DMS153 treated with DMSO at 0.1 percent for 48 hours (cell line): ENCODE measurements at regions not wholly inside any gene's neighbourhood (a gene's known extent, or its start where the extent isn't known, plus 50 kb on each side); places are given as distances from the start of the nearest gene placed in this dataset.

Source experiments
- DNase-seq: peaks from one replicate; lab custom pipeline; 2025; ENCODE audit not compliant: unreplicated experiment; lab: John Stamatoyannopoulos, UW

DNA sequence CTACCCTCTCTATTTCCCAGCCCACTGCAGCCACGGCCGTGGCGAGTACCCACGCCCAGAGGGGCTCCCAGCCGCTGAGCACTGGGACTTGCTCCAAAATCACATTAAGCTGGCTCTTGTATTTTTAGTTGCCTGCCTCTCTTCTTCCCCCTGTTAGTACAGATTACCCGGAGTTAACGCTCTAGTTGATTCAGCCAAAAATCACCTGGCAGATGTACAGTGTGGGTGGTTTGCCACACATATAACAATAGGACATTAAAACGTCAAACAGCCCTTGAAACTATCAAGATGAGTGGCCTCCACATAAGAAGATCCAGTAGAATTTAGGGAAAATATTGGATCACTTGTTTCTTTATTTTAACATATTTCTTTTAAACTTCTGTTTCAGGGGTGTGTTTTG is 268.8 kb upstream of the PRDM1 start:
- DNase-seq = no peak

DNA sequence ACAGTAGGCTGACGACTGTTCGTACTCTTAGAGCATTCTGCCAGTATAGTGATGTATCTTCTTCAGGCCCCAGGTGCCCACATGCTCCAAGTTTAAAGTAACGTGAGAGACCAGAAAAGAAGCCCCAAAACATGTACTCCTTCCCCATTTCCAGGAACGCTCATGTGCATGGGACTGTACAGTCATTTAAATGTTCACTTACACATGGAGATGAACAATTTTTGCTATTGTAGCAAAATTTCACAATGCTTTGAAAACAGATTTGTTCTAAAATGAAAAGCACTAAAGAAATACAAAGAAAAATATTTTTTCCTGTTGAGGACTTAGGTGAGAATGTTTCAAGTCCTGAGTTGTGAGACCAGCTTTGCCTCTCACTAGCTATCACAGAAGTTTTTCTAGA is 269.3 kb upstream of the PRDM1 start:
- no peak for DNase-seq

DNA sequence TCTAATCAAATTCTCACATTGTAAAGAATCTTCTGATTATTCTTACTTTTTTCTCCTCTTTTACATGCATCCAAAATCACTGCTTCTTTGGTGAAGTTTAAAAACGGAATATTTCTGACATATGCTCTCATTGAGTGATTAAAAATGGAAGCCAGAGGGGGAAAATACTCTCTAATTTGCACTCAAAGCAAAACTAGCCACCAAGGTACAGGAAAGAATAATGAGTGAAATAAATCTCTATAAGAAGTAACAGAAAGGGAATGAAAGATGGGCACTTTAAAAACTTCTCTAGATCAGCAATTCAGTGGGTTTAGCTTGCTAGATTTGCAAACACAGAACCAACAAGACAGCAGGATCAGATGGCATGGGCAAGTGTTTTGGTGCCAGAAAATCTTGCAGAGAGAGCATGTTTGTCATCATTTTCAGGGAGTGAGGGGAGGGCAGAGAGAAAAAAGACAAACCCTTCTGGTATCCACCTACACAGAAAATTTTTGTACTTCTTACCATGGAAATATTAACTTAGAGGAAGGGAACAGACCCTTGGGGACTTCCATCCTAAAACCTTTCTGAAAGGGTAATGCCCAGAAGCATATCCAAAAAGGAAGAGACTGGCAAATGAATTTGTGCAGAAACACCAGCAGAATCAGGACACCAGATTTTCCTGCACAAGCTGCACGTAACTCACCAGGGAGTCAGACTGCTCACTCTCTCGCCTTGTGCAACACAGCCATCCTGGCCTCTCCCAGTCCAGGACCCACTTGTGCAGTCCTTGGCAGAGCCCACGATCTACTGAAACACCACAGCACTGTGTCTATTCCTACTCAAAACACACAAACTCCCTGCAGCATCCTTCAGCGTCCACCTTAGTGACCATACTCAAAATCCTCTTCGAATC is 270.2 kb upstream of the PRDM1 start:
- DNase-seq = no peak

DNA sequence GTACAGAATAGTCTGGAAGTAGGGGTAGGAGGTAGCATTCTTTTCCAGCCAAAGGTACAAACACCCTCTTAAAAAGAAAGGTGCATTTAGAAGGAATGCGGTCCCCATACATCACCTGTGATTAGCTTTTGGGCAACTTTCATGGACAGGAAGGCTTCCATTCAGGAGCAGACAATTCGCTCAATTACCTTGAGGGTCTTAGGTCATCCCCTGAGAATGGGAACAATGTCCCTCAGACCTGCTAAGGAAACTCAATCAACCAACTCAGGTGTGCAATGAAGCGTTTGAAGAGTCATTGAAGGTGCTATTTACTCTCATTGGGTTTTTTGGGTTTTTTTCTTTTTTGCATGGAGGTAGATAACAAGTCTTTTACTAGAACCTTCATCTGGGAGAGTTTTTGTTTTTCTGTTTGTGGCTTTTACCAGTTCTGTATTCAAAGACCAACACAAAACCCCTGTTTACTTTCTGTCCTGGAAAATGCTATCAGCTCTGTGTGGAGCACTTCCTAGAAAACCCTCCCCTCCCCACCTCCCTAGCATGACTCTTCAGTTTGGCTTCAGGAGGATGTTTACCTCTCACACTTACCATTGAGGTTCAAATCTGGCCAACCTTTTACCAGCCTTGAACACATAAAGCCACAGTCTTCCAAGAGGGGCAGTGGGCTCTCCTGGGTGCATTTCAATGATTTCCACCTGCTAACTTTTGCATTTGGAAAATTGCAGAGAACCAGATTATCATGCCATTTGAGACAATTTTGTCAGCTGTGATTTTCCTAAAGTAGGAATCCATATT is 271.2 kb upstream of the PRDM1 start:
- no peak for DNase-seq

DNA sequence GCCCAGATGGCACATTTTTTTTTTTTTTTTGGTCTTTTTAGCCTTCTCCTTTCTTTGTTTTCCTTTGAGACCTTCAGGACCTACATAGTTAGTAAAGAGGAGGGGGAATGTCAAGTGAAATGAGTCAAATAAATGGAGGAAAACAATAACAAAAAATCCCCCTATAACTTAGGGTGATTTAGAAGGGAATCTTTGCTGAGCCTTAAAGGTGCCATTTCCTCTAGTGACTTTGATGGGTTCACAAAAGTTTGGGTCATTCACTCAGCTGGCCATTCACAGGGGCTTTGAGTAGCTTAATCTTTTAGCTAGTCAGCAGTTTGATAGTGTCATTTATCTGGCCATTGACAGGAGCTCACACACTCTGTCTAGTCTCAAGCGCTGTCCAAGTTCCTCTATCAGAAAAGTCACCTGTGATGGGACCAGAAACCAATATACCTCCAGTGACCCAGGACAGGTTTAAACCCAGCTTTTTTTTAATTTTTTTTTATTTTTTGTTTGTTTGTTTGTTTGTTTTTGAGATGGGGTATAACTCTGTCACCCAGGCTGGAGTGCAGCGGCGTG is 275.1 kb upstream of the PRDM1 start:
- no peak for DNase-seq

DNA sequence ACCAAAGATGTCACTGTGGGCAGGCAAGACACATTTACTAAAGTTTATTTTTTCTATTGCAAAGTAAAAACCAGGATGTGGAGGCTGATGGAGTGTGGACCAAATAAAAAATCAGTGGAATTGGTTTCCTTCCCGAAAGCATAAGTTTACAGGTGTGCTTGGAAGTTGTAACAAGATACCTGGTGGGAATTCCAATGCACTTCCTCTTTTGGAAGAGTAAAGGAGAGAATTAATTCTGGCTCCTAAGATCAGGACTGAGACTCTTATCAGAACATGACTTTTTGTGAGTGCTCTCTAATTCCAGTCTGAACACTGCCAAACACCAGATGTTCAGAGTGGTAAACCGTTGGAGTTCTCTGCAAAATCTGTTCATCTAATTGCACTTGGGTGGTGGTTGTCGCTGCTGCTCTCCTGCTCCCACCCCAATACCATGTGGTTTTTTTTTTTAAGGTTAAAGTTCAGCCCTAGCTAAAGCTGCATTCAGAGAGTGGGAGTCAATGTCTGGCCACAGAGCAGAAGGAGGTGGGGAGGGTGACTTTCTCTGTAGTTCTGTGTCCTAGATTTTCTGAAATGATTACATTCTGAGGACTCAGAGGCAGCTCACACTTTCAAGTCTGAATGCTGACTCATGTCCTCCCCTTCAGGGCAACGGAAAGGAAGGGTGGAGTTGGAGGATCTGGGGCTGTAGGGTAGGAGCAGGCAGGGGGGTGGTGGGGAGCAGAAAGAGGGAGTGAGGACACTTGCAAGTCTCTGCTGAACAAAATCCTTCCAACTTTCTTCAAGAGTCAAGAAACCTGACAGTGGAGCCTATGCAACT is 275.8 kb upstream of the PRDM1 start:
- DNase-seq = no peak

DNA sequence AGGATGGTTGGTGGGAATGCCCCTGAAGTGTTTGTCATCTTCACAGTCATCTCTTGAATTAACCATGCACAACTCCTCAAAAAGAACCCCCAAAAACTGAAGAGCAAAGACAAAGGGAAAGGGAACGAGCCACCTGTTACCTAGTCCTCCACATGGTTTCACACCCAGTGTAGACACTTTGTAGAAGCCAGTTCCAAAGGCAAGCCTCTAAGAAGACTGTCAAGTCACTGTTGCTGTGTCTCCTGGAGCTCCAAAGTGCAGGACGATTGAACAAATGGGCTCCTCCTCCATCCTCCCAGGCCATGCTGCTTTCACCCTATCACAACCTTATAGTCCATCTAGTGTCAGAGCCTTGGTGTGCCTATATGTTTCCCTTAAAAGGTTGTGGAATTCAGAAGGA is 277.6 kb upstream of the PRDM1 start:
- no peak for DNase-seq

DNA sequence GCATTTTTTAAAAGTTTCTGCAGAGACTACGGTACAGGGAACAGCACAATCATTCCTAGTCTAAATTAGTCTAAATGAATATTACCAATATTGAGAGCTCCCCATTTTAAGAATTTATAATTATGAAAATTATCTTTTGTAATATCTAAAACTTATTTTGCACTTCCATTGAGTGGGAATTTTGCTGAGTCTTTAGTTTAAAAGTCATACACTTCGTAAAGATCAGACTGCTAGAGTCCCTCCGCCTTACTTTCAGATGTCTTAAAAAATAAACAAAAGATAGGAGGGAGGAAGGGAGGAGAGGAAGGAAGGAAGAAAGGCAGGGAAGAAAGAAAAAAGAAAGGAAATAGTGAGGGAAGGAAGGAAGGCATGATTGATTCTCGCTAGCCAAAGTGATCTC is 278.2 kb upstream of the PRDM1 start:
- DNase-seq = no peak

DNA sequence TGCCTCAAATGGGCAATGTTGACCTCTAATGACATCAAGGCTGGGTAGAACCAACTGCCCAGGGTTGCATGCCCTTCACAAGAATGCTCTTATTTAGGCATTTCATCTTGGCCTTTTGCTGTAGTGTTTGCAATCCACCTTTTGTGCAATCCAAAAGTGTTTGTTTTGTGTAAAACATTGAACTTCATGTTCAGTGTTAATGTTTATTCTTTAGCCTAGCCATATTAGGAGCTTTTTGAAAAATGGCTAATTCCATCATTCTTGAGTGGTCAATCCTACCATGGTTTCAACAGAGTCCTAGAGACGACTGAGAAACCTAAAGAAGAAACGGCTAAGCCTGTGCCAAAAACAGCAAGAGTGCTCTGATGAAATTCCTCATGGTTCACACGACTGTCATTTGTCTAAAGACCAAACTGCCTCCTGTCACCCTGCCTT is 279.6 kb upstream of the PRDM1 start:
- no peak for DNase-seq

DNA sequence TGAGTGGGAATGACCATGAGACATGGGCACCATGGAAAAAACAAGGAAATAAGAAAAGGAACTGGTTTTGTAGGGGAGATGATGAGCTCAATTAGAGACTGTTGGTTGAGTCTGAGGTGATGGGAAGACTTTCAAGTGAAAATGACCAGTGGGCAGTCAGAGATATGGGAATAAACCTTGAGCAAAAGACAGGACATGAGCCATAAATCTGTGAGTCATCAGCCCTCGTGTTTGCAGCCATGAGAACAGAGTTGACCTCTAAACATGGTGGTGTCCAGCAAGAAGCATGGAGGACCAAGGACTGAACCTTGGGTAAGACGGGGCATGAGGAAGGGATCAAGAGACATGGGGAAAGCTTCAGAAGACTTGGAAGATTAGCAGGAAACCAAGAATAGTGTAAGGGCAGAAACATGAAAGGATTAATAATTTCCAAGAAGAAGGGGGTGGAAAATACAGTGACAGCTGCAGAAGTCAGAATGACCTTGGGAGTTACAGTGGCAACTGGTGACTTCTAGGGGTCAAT is 280.6 kb upstream of the PRDM1 start:
- DNase-seq = no peak

DNA sequence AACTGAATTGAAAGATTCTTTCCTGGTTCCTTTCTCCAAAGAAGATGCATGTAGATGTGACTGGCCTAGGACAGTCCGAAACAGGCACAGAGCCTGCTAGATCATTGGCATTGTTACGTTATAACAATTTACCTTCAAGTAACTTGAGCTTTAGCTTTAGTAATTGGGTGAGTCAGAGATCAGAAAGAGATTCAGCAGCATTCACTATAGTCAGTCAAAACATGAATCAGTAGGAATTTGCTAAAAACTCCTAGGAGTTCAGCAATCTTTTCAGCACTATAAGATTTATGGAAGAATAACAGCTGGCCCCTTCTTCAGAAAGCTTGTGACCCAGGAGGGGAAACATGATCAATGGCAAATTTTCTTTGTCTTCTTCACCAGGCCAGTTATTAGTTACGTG is 281.7 kb upstream of the PRDM1 start:
- no peak for DNase-seq

DNA sequence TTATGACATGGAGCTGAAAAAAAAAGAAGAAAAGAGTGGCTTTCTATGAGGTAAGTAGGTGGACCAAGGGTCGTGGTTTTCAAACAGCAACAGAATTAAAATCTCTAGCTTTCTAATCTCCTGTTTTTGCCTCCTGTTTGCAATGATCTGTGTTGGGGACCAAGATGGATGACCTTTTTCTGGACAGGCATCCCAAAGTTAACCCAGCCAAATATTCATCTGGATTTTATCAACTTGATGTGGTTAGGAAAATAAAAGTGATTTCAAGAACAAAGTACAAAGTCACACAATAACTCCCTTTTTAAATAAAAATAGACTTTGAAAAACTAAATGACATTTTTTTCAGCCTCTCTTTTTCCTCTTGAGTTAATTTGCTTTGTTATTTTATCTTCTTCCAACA is 282.1 kb upstream of the PRDM1 start:
- DNase-seq = no peak

DNA sequence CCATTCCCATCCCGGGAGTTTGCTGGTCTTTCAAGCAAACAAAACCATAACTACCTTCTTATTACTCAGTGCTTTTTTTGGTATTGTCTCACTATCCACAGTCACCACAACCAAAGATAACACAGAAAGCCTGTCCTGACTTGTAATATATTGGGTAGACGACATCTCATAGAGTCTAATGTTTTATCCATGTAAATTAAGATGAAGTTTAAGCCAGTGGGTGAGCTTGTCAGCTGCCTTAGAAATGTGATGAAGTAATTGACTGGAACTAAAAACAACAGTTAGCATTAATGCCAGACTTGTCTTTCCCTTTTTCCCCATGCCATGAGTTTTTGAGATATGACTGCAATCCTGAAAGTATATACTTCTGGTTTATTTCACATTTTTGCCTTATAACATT is 282.7 kb upstream of the PRDM1 start:
- no peak for DNase-seq

DNA sequence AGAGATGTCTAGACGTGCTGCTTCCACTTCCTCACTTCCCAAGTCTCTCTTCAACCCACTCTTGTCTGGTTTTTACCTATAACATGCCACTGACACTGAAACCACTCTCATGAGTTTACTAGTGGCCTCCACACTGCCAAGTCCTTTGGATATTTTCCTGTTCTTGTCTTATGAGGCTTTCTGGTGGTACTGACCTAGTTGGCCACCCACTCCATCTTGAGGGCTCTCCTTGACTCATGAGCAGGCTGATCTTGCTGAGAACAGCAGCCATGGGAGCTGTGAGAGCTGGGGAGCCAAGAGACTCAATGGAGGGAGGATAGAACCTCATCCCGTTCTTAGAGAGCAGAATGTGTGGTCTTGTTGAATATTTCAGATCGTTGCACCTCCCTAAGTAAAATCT is 283.4 kb upstream of the PRDM1 start:
- no peak for DNase-seq

DNA sequence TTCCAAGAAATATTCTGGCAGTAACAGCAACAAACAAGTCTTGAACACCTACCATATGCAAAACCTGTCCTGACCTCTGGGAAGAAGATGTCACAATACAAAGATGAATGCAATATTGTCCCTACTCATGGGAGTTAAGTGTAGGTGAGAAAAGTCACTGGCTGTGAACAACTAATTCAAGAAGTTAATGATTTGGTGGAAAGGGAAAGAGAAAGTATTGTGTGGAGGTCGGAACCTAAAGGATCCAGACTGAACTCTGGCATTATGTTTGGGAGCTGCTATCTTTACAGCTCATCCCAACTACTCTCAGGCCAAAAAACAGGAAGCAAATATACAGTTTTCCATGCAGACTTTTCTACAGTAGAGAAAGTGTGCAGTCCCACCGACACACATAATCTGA is 285.3 kb upstream of the PRDM1 start:
- no peak for DNase-seq

DNA sequence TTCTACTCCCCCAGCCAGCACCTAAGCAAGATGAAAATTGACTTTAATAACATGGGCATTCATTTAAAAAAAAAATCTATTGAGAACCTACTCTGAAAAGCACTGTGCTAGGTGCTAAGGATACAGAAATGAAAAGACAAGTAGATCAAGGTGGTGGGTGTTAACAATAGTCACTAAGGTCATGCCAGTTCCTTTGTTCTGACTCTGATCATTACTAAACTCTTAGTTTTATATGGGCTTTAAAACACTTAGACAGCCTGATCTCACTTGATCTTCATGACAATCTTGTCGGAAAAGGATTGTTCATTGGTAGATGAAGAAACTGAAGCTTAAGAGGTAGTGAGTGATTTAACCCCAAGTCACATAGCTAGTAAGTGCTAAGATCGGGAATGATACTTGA is 285.7 kb upstream of the PRDM1 start:
- no peak for DNase-seq

DNA sequence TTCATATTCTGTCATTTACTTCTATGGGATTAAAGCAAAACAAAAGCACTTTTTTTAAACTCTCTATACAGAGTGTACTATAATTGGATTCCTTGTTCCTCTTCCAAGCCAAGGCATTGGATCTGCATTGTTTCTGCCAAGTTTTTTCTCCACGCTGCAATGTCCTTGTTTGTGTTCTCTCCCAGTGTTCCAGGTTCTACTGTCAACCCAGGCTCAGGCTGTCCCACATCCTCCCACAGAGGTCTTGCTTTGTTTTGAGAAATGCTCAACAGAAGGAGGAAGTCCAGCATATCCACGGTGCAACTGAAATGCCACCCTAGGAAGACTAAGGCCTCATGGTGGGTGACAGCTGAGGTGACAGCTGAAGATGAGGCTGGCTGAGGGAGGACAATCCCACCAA is 287.1 kb upstream of the PRDM1 start:
- DNase-seq = no peak

DNA sequence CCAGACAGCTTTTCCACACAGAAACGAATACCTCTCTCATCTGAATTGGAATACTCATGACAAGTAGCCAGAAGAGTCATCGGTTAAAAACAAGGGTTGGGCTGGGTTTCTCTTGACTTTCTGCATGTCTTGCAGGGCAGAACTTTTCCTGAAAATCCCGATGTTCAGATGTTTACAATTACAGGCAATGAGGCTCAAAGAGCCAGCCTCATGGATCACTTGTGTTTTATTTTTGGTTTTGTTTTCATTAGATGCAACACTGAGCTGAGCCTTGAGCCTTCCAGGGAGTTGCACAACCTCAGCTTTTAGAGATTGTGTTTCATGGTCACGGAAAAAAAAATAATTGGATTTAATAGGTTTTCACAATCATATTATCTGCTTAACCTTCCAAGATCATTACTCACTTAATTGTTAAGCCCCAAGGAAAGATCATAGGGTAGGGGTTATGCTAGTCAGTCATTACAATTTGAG is 288.1 kb upstream of the PRDM1 start:
- DNase-seq = no peak

DNA sequence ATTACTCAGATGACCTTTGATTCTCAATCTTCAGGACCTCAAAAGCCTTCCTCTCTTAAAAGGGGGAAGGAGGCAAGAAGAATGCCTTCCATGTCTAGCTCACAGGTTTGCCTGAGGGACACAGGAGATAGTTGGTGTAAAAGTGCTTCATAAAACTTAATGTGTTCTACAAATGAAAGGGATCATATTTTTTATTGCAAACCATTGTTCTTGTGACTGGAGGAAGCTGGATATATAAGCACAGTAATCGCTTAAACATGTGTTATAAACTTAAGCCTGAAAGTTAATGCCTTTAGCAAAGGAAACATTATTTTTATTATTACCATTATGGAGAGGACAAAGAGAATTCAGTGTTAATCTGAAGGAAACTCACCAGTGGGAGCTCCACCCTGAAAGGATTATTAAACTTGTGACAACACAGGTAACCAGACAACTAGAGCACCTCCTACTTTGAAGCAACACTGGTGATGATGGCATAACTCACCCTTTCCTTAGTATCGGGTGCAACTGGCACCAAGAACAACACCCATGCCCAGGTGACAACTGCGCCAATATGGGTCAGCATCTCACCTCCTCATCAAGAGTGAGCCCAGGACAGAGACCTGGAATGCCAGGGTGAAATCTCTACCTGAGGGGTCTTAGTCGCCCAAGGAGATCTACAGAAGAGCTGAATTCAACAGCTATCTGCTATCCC is 288.7 kb upstream of the PRDM1 start:
- no peak for DNase-seq

DNA sequence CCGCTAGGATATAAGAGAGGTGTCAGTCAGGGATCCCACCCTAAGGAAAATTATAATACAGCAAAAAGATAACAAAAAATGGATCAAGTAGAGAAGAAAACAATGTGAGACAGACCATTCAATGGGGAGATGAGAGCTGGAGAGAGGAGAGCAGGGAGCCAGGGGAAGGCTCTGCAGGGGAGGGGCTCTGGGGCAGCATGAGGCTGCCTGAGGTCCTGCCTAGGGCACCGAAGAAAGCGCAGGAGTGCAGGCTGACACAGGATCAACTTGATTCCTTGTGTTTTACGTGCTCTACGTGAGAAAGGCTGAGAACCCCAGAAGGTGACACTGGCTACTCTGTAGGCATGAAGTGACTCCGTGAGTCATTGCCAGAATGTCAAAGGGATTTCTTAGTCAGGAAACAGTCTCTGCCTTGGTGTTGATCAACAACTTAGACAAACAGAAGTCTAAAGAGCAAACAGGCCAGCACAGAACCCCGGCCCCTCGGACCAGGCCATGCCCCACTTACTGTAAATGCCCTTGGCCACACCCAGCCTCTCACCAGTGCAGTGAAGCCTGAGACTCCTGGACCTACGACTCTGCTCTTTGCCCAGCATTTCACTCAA is 290.1 kb upstream of the PRDM1 start:
- no peak for DNase-seq
